Neural progenitor cell (in vitro differentiated cells): ENCODE measurements at regions not wholly inside any gene's neighbourhood (a gene's known extent, or its start where the extent isn't known, plus 50 kb on each side); places are given as distances from the start of the nearest gene placed in this dataset.

ENCODE experiments used
- DNase-seq: peaks from one replicate; pipeline ENCODE4 v3.0.0-alpha.2; 2016; ENCODE audit warnings: low spot score
- H2AFZ ChIP-seq: fragments of 200-600 bp; sonication (generic); replicated peaks from 2 replicates; pipeline ENCODE4 v1.6.1; 2016; ENCODE audit warnings: antibody characterized with exemption
- H3F3A ChIP-seq: fragments of 200-600 bp; sonication (generic); 2 replicates; pipeline ENCODE4 v1.6.1; 2016; ENCODE audit warnings: antibody characterized with exemption, low read depth
- H3K27ac ChIP-seq: fragments of 200-600 bp; sonication (generic); 2 replicates; pipeline ENCODE4 v1.5.1; 2016; ENCODE audit warnings: mild to moderate bottlenecking
- H3K27me3 ChIP-seq: fragments of 200-600 bp; sonication (generic); 2 replicates; pipeline ENCODE4 v1.6.1; 2016; ENCODE audit warnings: mild to moderate bottlenecking, moderate library complexity
- H3K36me3 ChIP-seq: fragments of 200-600 bp; sonication (generic); 2 replicates; pipeline ENCODE4 v1.5.1; 2016
- H3K4me1 ChIP-seq: fragments of 200-600 bp; sonication (generic); 2 replicates; pipeline ENCODE4 v1.6.1; 2016; ENCODE audit warnings: mixed run types
- H3K4me2 ChIP-seq: fragments of 200-600 bp; sonication (generic); 2 replicates; pipeline ENCODE4 v1.6.1; 2016
- H3K4me3 ChIP-seq: fragments of 200-600 bp; sonication (generic); 2 replicates; pipeline ENCODE4 v1.5.1; 2016
- H3K79me2 ChIP-seq: fragments of 200-600 bp; sonication (generic); 2 replicates; pipeline ENCODE4 v1.6.1; 2016; ENCODE audit warnings: low read depth
- H3K9ac ChIP-seq: fragments of 200-600 bp; sonication (generic); 2 replicates; pipeline ENCODE4 v1.6.1; 2016
- H3K9me3 ChIP-seq: fragments of 200-600 bp; sonication (generic); 2 replicates; pipeline ENCODE4 v1.5.1; 2016; ENCODE audit warnings: low read depth
- H4K20me1 ChIP-seq: fragments of 200-600 bp; sonication (generic); 2 replicates; pipeline ENCODE4 v1.6.1; 2016; ENCODE audit warnings: low read depth
- H3K27ac Mint-ChIP-seq: 3 replicates; pipeline ENCODE4 v1.8.0; 2021; ENCODE audit warnings: mixed read lengths
- H3K27me3 Mint-ChIP-seq: 2 replicates; pipeline ENCODE4 v1.8.0; 2022; ENCODE audit warnings: low read depth, mild to moderate bottlenecking, inconsistent platforms, moderate library complexity, mixed read lengths; ENCODE audit not compliant: insufficient read depth
- H3K36me3 Mint-ChIP-seq: 3 replicates; pipeline ENCODE4 v1.8.0; 2021; ENCODE audit warnings: mixed read lengths
- H3K4me1 Mint-ChIP-seq: 3 replicates; pipeline ENCODE4 v1.8.0; 2021; ENCODE audit warnings: mixed read lengths
- H3K4me3 Mint-ChIP-seq: 3 replicates; pipeline ENCODE4 v1.8.0; 2021; ENCODE audit warnings: mild to moderate bottlenecking, moderate library complexity, mixed read lengths
- H3K9me3 Mint-ChIP-seq: 3 replicates; pipeline ENCODE4 v1.8.0; 2020; ENCODE audit warnings: mixed read lengths
- CTCF ChIP-seq: fragments of 200-600 bp; sonication (generic); IDR thresholded peaks from 2 replicates; pipeline ENCODE4 v1.5.1; 2017; ENCODE audit warnings: antibody characterized with exemption, mild to moderate bottlenecking
- EZH2 ChIP-seq: fragments of 200-600 bp; sonication (generic); IDR thresholded peaks from 2 replicates; pipeline ENCODE4 v1.6.1; 2017; ENCODE audit warnings: antibody characterized with exemption, mild to moderate bottlenecking, moderate library complexity
- EZH2phosphoT487 ChIP-seq: fragments of 200-600 bp; sonication (generic); IDR thresholded peaks from 2 replicates; pipeline ENCODE4 v1.6.1; 2017; ENCODE audit warnings: antibody characterized with exemption

- Mint-ChIP-seq H3K27ac (no peak overlapping the region), H3K27me3 (peaks cover 23% of the 10 kb centered on the region), H3K9me3 (peaks cover 2% of the 10 kb centered on the region), H3K4me1 (peaks cover 45% of the 10 kb centered on the region), H3K4me3 (no peak overlapping the region), H3K36me3 (no peaks in the 10 kb centered on the region)
- H3K27ac ChIP-seq = no peak overlapping the region
- DNase-seq = no peak
- peaks cover 2% of the 10 kb centered on the region for H3K27me3 ChIP-seq
- H3F3A ChIP-seq = peaks cover 5% of the 10 kb centered on the region
- peaks cover 14% of the 10 kb centered on the region for H3K4me1 ChIP-seq
- no peak overlapping the region for H3K9ac ChIP-seq
- H3K36me3 ChIP-seq = no peaks in the 10 kb centered on the region
- no peak for TF ChIP-seq CTCF
- TF ChIP-seq EZH2 = no peak
- TF ChIP-seq EZH2phosphoT487 = no peak
- no peaks in the 10 kb centered on the region for H4K20me1 ChIP-seq
- no peak overlapping the region for H3K4me2 ChIP-seq
- no peaks in the 10 kb centered on the region for H3K79me2 ChIP-seq
- H2AFZ ChIP-seq = no peak overlapping the region
- no peak overlapping the region for H3K4me3 ChIP-seq
- no peaks in the 10 kb centered on the region for H3K9me3 ChIP-seq
Measured at GRCh38 chr11:19332476-19332875, 91.7 kb upstream of the E2F8 start.

- Mint-ChIP-seq H3K9me3 (peaks cover 2% of the 10 kb centered on the region), H3K4me3 (no peak overlapping the region), H3K4me1 (peaks cover 36% of the 10 kb centered on the region), H3K27ac (no peak overlapping the region), H3K27me3 (peaks cover 22% of the 10 kb centered on the region), H3K36me3 (no peaks in the 10 kb centered on the region)
- no peak overlapping the region for H3K27ac ChIP-seq
- no peaks in the 10 kb centered on the region for H3K9me3 ChIP-seq
- TF ChIP-seq CTCF (no peak), EZH2 (no peak), EZH2phosphoT487 (no peak)
- peaks cover 2% of the 10 kb centered on the region for H3K4me1 ChIP-seq
- no peaks in the 10 kb centered on the region for H3K79me2 ChIP-seq
- peaks cover under 1% of the 10 kb centered on the region for H3F3A ChIP-seq
- no peaks in the 10 kb centered on the region for H3K36me3 ChIP-seq
- no peak overlapping the region for H2AFZ ChIP-seq
- no peak overlapping the region for H3K4me2 ChIP-seq
- no peak for DNase-seq
- H3K4me3 ChIP-seq = no peak overlapping the region
- H3K27me3 ChIP-seq = no peaks in the 10 kb centered on the region
- H3K9ac ChIP-seq = no peak overlapping the region
- no peaks in the 10 kb centered on the region for H4K20me1 ChIP-seq
Measured at GRCh38 chr11:19330416-19330815, 89.7 kb upstream of the E2F8 start.

DNA sequence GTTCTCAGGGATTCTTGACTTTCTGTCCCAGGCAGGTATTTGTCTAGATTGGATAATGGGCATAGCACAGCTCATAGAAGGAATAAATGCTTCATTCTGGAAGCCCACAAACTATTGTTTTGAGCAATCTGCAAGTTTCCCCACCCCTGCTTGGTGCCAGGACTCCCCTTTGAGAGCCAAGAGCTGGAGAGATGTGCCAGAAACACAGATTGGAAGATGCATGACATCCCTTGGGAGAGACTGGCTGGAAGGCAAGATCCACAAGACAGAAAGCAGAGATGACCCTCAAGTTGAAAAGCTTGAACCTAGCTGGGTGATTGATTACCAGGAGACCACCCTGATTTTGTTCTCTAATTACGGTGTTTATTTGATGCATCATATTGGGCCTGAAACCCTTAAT is 89.2 kb upstream of the E2F8 start:
- H3K27ac Mint-ChIP-seq = no peak overlapping the region
- no peaks in the 10 kb centered on the region for H3K9me3 ChIP-seq

More for the DNA sequence above, 89.2 kb upstream of the E2F8 start:
- Histone ChIP-seq H3K9ac (no peak overlapping the region), H3K4me2 (no peak overlapping the region), H3K27me3 (no peaks in the 10 kb centered on the region), H2AFZ (no peak overlapping the region), H3K4me1 (no peaks in the 10 kb centered on the region), H3K36me3 (no peaks in the 10 kb centered on the region), H4K20me1 (no peaks in the 10 kb centered on the region), H3K4me3 (no peak overlapping the region), H3K79me2 (no peaks in the 10 kb centered on the region), H3F3A (no peaks in the 10 kb centered on the region), H3K27ac (no peak overlapping the region)
- Mint-ChIP-seq H3K27me3 (peaks cover 22% of the 10 kb centered on the region), H3K4me3 (no peak overlapping the region), H3K4me1 (peaks cover 36% of the 10 kb centered on the region), H3K9me3 (peaks cover 2% of the 10 kb centered on the region), H3K36me3 (no peaks in the 10 kb centered on the region)
- no peak for TF ChIP-seq EZH2
- TF ChIP-seq CTCF = no peak
- TF ChIP-seq EZH2phosphoT487 = no peak
- no peak for DNase-seq
